Osteoblast (primary cell): ENCODE measurements at regions not wholly inside any gene's neighbourhood (a gene's known extent, or its start where the extent isn't known, plus 50 kb on each side); places are given as distances from the start of the nearest gene placed in this dataset.
"Not testable (repeated sequence)": the region's sequence is repeated elsewhere in the genome, so short reads cannot be mapped to it uniquely, and the experiment has no call there.

Source experiments
- DNase-seq: peaks from one replicate; pipeline ENCODE4 v3.0.0; 2011; ENCODE audit warnings: low spot score, mixed read lengths; ENCODE audit not compliant: insufficient read length; ENCODE audit errors: missing footprints
- H2AFZ ChIP-seq: 2 replicates; pipeline ENCODE4 v1.6.0; 2011; ENCODE audit warnings: mild to moderate bottlenecking, low read length
- H3K27ac ChIP-seq: 2 replicates; pipeline ENCODE4 v1.5.1; 2011; ENCODE audit warnings: mild to moderate bottlenecking, low read depth, low read length, moderate library complexity
- H3K27me3 ChIP-seq: 2 replicates; pipeline ENCODE4 v1.6.0; 2012; ENCODE audit warnings: mild to moderate bottlenecking, control low read depth, inconsistent platforms, low read length, moderate library complexity; ENCODE audit not compliant: insufficient read depth
- H3K36me3 ChIP-seq: 2 replicates; pipeline ENCODE4 v1.5.1; 2011; ENCODE audit warnings: mild to moderate bottlenecking, low read length, control low read depth, moderate library complexity; ENCODE audit not compliant: insufficient read depth
- H3K4me1 ChIP-seq: 2 replicates; pipeline ENCODE4 v1.5.1; 2011; ENCODE audit warnings: mild to moderate bottlenecking, low read length, control low read depth, moderate library complexity; ENCODE audit not compliant: insufficient read depth
- H3K4me2 ChIP-seq: 2 replicates; pipeline ENCODE4 v1.6.0; 2011; ENCODE audit warnings: mild to moderate bottlenecking, low read length; ENCODE audit not compliant: insufficient read depth
- H3K4me3 ChIP-seq: fragments of 200-600 bp; sonication (generic); 3 replicates; pipeline ENCODE4 v1.5.1; 2012; ENCODE audit warnings: mild to moderate bottlenecking, low read length, inconsistent platforms; ENCODE audit not compliant: insufficient read depth
- H3K79me2 ChIP-seq: 2 replicates; pipeline ENCODE4 v1.6.0; 2012; ENCODE audit warnings: mild to moderate bottlenecking, low read length, control low read depth, inconsistent platforms; ENCODE audit not compliant: insufficient read depth
- H3K9me3 ChIP-seq: 2 replicates; pipeline ENCODE4 v1.5.1; 2011; ENCODE audit warnings: low read depth, low read length, control low read depth
- H4K20me1 ChIP-seq: 2 replicates; pipeline ENCODE4 v1.6.0; 2012; ENCODE audit warnings: mild to moderate bottlenecking, low read length, control low read depth; ENCODE audit not compliant: insufficient read depth
- TF ChIP-seq, protein P1 (sequence below): IDR thresholded peaks from 2 replicates; pipeline ENCODE4 v1.5.1; 2011; ENCODE audit warnings: mild to moderate bottlenecking, low read depth, low read length, moderate library complexity; ENCODE audit errors: extremely low read depth

DNA sequence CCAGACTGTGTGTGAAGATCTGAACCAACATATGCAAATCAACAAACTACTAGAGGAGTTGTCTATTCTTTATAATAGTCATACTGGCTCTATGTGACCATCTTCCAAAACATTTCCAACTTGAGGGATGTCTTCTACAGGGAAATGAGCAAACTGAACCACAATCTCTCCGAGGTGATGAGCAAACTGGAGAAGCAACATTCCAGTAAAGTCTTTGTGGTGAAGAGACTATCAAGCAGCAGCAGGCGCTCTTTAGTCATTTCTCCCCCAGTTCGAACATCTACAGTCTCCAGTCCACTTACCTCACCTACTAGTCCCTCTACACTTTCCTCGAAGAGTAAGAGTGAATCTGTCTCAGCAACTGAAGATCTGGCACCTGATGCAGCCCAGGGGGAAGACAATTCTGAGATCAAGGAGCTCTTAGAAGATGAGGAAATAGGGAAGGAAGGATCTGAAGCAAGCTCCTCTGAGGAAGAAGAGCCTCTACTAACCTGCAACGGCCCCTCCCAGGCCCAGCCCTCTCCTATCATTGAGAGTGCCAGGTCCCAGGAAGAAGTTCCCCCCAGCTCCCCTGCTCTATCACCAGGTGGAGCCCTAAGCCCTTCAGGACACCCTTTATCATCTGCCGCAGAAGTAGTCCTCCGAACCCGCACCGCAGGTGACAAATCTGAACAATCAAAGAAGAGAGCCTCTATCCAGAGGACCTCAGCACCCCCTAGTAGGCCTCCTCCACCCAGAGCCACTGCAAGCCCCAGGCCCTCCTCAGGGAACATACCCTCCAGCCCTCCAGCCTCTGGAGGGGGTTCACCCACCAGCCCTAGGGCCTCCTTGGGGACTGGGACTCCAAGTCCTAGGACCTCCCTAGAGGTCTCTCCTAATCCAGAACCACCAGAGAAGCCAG lies 98.1 kb downstream of the HNRNPD start:
- Histone ChIP-seq H3K79me2 (no peaks in the 10 kb centered on the region), H3K9me3 (no peaks in the 10 kb centered on the region), H3K4me3 (no peak overlapping the region), H3K4me2 (no peak overlapping the region), H4K20me1 (no peaks in the 10 kb centered on the region), H3K4me1 (no peaks in the 10 kb centered on the region), H3K36me3 (no peaks in the 10 kb centered on the region), H3K27ac (no peak overlapping the region), H3K27me3 (no peaks in the 10 kb centered on the region), H2AFZ (no peak overlapping the region)
- TF ChIP-seq, protein P1, sequence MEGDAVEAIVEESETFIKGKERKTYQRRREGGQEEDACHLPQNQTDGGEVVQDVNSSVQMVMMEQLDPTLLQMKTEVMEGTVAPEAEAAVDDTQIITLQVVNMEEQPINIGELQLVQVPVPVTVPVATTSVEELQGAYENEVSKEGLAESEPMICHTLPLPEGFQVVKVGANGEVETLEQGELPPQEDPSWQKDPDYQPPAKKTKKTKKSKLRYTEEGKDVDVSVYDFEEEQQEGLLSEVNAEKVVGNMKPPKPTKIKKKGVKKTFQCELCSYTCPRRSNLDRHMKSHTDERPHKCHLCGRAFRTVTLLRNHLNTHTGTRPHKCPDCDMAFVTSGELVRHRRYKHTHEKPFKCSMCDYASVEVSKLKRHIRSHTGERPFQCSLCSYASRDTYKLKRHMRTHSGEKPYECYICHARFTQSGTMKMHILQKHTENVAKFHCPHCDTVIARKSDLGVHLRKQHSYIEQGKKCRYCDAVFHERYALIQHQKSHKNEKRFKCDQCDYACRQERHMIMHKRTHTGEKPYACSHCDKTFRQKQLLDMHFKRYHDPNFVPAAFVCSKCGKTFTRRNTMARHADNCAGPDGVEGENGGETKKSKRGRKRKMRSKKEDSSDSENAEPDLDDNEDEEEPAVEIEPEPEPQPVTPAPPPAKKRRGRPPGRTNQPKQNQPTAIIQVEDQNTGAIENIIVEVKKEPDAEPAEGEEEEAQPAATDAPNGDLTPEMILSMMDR = no peak
- no peak for DNase-seq

DNA sequence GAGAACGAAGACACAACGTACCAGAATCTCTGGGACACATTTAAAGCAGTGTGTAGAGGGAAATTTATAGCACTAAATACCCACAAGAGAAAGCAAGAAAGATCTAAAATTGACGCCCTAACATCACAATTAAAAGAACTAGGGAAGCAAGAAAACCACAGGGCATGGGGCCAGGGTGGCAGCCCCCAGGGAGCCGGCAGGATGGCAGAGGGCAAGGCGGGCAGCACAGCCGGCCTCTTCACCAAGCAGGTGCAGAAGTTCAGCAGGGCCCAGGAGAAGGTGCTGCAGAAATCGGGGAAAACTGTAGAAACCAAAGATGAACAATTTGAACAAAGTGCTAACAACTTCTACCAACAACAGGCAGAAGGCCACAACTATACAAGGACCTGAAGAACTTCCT lies 99.1 kb downstream of the HNRNPD start:
- not testable (repeated sequence) for H3K9me3 ChIP-seq

DNA sequence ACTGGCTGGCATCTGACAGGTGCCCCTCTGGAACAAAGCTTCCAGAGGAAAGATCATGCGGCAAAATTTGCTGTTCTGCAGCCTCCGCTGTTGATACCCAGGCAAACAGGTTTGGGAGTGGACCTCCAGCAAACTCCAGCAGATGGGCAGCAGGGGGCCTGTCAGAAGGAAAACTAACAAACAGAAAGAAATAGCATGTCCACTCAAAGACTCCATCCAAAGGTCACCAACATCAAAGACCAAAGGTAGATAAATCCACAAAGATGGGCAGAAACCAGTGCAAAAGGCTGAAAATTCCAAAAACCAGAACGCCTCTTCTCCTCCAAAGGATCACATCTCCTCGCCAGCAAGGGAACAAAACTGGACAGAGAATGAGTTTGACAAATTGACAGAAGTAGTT lies 101.3 kb downstream of the HNRNPD start:
- H3K79me2 ChIP-seq, H3K4me3 ChIP-seq, H4K20me1 ChIP-seq, H2AFZ ChIP-seq, H3K4me1 ChIP-seq, H3K27me3 ChIP-seq, H3K4me2 ChIP-seq, DNase-seq, H3K9me3 ChIP-seq, H3K27ac ChIP-seq, H3K36me3 ChIP-seq: not testable (repeated sequence)

More for the DNA sequence above, 99.1 kb downstream of the HNRNPD start:
- not testable (repeated sequence) for H3K4me2 ChIP-seq, H3K4me1 ChIP-seq, H4K20me1 ChIP-seq, H3K79me2 ChIP-seq, H3K27me3 ChIP-seq, H2AFZ ChIP-seq, H3K4me3 ChIP-seq, H3K36me3 ChIP-seq, H3K27ac ChIP-seq, DNase-seq

DNA sequence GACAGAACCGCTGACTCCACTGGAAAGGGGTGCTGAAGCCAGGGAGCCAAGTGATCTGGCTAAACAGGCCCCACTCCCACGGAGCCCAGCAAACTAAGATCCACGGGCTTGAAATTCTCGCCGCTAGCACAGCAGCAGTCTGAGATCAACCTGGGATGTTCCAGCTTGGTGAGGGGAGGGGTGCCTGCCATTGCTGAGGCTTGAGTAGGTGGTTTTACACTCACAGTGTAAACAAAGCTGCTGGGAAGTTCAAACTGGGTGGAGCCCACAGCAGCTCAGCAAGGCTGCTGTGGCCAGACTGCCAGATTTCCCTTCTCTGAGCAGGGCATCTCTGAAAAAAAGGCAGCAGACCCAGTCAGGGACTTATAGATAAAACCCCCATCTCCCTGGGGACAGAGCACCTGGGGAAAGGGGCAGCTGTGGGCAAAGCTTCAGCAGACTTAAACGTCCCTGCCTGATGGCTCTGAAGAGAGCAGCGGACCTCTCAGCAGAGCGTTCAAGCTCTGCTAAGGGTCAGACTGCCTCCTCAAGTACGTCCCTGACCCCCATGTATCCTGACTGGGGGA lies 101.8 kb downstream of the HNRNPD start:
- H3K79me2 ChIP-seq, H3K4me2 ChIP-seq, H3K9me3 ChIP-seq, H3K36me3 ChIP-seq, H3K4me1 ChIP-seq, H3K4me3 ChIP-seq, H2AFZ ChIP-seq, H4K20me1 ChIP-seq, H3K27me3 ChIP-seq, H3K27ac ChIP-seq, DNase-seq: not testable (repeated sequence)

DNA sequence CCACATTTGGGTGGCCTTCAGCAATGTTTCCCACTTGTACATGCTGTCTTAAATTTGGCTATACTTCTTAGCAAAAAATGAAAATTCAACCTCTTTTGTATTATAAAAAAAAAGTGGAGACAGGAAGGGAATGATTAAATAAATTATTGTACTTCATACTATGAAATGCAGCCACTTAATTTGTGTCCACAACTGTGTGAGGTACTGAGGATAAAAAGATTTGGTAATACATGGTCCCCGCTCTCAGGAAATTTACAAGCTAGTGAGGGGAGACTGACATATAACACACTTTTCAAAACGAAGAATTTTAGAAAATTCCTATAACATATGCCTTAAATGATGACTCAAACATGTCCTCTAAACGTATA lies 105.0 kb downstream of the HNRNPD start:
- H3K4me3 ChIP-seq = no peak overlapping the region
- H3K79me2 ChIP-seq = no peaks in the 10 kb centered on the region
- no peak overlapping the region for H3K27ac ChIP-seq
- no peaks in the 10 kb centered on the region for H4K20me1 ChIP-seq
- no peaks in the 10 kb centered on the region for H3K4me1 ChIP-seq
- no peaks in the 10 kb centered on the region for H3K36me3 ChIP-seq
- no peak overlapping the region for H2AFZ ChIP-seq
- DNase-seq = no peak
- TF ChIP-seq, protein P1 = no peak
- no peaks in the 10 kb centered on the region for H3K27me3 ChIP-seq
- H3K4me2 ChIP-seq = no peak overlapping the region
- no peaks in the 10 kb centered on the region for H3K9me3 ChIP-seq
